ENCODE measurements at regions not wholly inside any gene's neighbourhood (a gene's known extent, or its start where the extent isn't known, plus 50 kb on each side); places are given as distances from the start of the nearest gene placed in this dataset.

- Histone ChIP-seq H4K5ac (ENCODE audit: insufficient read length, low read depth, low read length) (no peak overlapping the region), H2BK5ac (ENCODE audit: insufficient read length, low read length) (no peak overlapping the region), H2AK5ac (ENCODE audit: insufficient read length, low read length) (no peak overlapping the region), H4K91ac (ENCODE audit: insufficient read length, low read depth, low read length) (no peak overlapping the region), H2AFZ (ENCODE audit: low read length) (no peak overlapping the region), H3K23me2 (ENCODE audit: insufficient read length, low read depth, low read length, poor library complexity, severe bottlenecking) (no peaks in the 10 kb centered on the region), H3K14ac (ENCODE audit: insufficient read depth, low read length) (no peak overlapping the region), H3K18ac (ENCODE audit: insufficient read length, low read depth, low read length) (no peak overlapping the region), H2BK12ac (ENCODE audit: insufficient read length, low read depth, low read length) (no peak overlapping the region), H3K23ac (ENCODE audit: insufficient read length, low read depth, low read length) (no peak overlapping the region), H3K27me3 (ENCODE audit: insufficient read depth, low read length) (no peaks in the 10 kb centered on the region), H2BK120ac (ENCODE audit: low read depth, low read length, poor library complexity, severe bottlenecking) (no peak overlapping the region), H2BK20ac (ENCODE audit: low read depth, low read length, poor library complexity, severe bottlenecking) (no peak overlapping the region), H3K56ac (ENCODE audit: insufficient read length, low read depth, low read length) (no peak overlapping the region), H3K4ac (ENCODE audit: low read depth, low read length) (no peak overlapping the region), H3K79me1 (ENCODE audit: insufficient read depth, low read depth, low read length, poor library complexity, severe bottlenecking) (no peaks in the 10 kb centered on the region), H3K4me2 (ENCODE audit: insufficient read depth, insufficient read length, low read length) (no peak overlapping the region), H3K9ac (ENCODE audit: extremely low read depth, insufficient read length, low read length) (no peak overlapping the region), H3K79me2 (ENCODE audit: insufficient read depth, low read length) (no peaks in the 10 kb centered on the region), H4K8ac (replicated peaks; ENCODE audit: insufficient read length, low read depth, low read length) (no peak overlapping the region), H3K27ac (ENCODE audit: insufficient read length, low read depth, low read length) (no peak overlapping the region), H3T11ph (ENCODE audit: low read length) (no peak overlapping the region), H3K9me3 (ENCODE audit: control insufficient read depth, low read depth, low read length) (no peaks in the 10 kb centered on the region), H3K4me1 (ENCODE audit: insufficient read depth, low read length) (no peaks in the 10 kb centered on the region), H2BK15ac (ENCODE audit: low read depth, low read length) (no peak overlapping the region), H4K20me1 (ENCODE audit: control insufficient read depth, insufficient read depth, insufficient read length) (no peaks in the 10 kb centered on the region)
- TF ChIP-seq, protein P1, sequence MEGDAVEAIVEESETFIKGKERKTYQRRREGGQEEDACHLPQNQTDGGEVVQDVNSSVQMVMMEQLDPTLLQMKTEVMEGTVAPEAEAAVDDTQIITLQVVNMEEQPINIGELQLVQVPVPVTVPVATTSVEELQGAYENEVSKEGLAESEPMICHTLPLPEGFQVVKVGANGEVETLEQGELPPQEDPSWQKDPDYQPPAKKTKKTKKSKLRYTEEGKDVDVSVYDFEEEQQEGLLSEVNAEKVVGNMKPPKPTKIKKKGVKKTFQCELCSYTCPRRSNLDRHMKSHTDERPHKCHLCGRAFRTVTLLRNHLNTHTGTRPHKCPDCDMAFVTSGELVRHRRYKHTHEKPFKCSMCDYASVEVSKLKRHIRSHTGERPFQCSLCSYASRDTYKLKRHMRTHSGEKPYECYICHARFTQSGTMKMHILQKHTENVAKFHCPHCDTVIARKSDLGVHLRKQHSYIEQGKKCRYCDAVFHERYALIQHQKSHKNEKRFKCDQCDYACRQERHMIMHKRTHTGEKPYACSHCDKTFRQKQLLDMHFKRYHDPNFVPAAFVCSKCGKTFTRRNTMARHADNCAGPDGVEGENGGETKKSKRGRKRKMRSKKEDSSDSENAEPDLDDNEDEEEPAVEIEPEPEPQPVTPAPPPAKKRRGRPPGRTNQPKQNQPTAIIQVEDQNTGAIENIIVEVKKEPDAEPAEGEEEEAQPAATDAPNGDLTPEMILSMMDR (conservative IDR thresholded peaks at IDR 0.05) = no peak
- Mint-ChIP-seq H3K9me3 (peaks cover 0 to 2% of the 10 kb centered on the region in 2 experiments; a peak in 1 of 5 replicates), H3K27me3 (ENCODE audit: low read depth) (no peaks in the 10 kb centered on the region), H3K4me3 (no peak overlapping the region), H3K4me1 (peaks cover 2 to 5% of the 10 kb centered on the region in 2 experiments; a peak in 2 of 4 replicates), H3K27ac (no peak overlapping the region), H3K36me3 (ENCODE audit: insufficient read depth in 1 of 3, low read depth in 3 of 3) (peaks cover 4 to 11% (median 4%) of the 10 kb centered on the region in 3 experiments; a peak in 5 of 7 replicates)
- no peak for DNase-seq
Observed at GRCh38 chr4:56276547-56276946, 110.7 kb downstream of the AASDH start.

All from H9 (cell line).